D341Med (cell line): ENCODE measurements at regions not wholly inside any gene's neighbourhood (a gene's known extent, or its start where the extent isn't known, plus 50 kb on each side); places are given as distances from the start of the nearest gene placed in this dataset.

Experiments used
- DNase-seq: peaks from one replicate; pipeline ENCODE4 v3.0.0; 2012; ENCODE audit warnings: low spot score

DNA sequence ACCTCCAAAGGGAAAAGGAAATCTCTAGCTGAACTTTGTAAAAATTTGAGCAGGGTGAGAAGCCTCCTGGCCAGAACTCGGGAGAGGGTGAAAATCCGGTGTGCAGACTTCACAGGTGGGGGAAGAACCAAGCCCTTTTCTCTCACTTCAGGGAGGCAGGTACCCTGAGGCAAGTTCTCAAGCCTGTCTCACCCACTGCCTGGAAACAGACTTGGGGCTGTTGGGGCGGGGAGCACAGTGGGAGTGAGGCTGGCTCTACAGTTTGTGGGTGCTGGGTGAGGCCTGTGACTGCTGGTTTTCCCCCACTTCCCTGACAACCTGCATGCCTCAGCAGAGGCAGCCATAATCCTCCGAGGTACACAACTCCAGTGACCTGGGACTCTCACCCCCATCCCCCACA lies 187.1 kb downstream of the KIF4B start:
- DNase-seq: no peak

DNA sequence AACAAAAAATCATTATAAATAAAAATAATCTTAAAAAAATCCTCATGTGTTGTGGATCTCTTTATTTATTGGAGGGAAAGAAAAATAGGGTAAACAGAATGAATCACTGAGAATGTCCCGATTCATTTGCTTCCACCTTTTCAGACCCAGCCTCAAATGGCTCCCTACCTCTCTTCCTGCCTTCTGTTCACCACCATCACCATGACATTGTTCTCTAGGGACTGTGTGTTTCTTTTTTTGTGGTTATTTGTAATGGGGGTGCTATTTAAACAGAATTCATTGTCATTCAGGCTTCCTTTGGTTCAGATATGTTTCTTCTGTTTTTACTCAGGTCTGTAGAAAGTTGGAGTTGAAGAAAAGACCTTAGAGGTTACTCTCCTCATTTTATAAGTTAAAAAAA lies 198.2 kb downstream of the KIF4B start:
- DNase-seq: no peak

DNA sequence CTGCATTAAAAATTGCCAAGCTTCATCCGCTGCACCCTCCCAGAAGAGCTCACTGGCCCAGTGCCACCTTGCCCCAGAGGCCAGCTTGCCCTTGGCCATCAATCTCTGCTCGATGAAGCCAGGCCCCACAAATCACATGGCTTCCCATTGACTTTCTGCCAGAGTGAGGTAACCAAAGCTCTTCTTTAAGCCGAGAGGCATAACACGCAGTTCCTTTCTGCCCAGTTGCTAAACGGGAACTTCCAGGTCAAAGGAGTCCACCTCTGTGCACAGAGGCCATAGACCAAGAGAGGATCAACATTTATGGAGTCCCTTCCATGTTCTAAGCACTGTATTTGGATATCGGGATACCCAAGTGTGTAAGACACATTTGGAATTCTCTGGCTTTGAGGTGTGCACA lies 208.8 kb downstream of the KIF4B start:
- DNase-seq: no peak

DNA sequence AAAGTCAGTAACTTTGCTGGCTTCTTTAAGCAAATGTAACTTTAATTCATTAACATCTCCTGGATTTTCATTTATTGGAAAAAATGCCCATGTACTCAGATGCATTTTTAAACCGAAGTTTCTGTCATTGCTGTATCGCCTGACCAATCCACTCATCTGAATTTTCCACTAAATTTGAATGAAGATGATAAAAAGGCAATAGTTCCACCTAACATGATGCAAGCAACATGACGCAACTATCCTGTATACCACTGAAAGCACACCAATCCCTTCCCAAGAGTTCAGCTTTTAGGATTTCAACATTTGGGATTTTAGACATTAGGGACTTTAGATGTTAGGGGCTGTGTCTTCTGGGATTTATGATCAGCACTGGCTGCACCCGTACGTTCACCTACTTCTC lies 215.6 kb downstream of the KIF4B start:
- DNase-seq: no peak

DNA sequence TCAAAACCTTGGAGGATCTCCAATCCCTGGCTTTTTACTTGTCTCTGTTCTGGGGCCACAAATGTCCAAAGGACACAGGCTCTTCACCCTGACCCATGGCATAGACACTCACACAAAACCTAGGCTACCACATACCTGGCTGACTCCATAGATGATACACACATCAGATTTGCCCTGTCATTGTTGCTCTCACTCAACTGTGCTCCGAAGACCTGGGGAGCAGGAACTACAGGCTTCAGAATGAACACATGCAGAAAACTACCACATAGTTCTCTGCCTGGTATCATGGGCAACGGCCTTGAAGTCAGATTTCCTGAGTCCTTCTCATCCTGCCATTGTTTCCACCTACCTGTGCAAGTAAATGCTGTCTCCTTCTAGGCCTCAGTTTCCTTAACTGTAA lies 226.2 kb downstream of the KIF4B start:
- no peak for DNase-seq

DNA sequence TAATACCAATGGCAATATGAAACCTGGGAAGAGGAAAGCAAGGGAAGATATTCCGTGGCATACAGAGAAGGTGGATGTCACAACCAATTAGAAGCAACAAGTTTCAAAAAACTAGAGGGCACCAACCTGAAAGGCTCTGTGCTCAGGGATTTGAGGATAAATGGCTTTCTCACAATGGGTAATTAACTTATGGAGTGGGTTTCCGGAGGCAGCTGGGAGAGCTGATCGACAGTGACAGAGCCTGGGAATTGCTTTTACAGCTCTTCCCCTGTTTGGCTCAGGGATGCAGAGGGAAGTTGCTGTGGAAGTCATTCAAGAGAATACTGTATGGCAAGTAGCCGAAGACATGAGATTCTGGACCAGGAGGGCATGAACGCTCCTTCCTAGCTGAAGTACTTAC lies 237.0 kb downstream of the KIF4B start:
- DNase-seq: no peak

DNA sequence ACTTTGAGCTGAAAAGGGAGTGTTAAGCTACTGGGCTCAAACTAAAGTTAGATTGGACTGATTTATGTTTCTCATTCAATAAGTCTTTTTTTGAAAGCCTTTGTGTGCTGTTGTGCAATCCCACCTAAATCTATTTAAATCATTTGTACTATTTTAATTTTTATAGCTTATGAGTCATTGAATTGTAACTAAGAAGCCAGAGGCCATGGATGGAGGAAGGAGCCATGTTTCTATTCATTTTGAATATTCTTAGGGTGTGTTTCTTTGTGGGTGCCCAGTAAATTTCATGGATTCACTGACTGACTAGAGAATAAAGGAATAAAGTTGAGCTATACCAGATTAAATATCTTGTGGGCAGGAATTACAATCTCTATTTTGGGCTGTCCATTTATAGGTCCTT lies 238.5 kb downstream of the KIF4B start:
- DNase-seq: no peak

DNA sequence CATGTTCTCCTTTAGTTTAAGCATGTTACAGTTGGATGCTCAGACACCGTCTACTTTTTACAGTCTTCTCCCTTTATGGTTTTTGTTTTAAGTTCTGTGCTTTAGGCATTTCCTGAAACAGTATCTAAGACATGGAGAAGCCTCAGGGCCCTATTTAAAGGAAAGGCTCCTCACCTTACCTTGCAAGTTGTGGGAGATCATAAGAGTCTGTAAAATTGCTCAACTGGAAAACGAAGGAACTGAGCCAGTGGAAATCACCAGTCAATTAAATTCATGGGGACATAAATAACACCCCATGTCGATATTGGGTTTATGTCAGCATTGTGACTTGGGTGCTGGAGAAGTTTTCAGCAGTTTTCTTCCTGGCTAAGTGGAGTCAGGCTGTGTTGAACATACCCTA lies 239.2 kb downstream of the KIF4B start:
- no peak for DNase-seq

DNA sequence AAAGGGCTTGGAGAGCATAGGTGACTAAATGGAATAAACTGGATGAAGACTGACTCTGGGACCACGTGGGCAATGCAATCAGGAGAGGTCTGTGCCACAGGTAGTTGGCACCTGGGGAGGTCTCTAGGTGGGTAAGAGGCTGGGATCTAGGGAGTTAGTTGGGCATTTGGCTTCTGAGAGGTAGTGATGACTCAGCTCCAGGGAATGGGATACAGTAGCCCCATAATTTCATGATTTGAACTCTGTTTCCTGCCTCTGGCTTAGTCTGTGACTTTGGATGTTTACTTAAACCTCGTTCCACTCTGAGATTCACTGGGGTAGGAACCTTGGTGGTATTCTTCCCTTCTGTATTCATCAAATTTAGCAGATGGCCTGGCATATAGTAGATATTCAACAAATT lies 240.8 kb downstream of the KIF4B start:
- no peak for DNase-seq

DNA sequence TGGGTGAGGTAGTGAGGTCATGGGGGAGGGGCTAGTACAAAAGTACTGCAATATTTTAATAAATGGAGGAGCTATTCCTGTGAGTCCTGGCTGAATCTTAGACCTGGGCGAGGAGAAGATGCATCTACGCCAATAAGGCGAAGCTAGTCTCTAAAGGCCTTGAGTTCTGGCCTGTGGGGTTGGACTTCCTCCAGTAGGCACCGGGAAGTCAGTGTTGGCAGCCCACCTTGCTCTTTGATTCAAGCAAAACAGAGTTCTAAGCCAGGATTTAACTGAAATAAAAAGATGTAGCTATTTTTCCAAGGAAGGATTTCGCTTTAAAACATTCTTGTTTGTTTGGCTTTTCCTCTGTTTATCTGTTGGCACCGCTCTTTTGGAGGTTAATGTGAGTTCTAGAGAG lies 244.6 kb downstream of the KIF4B start:
- no peak for DNase-seq

DNA sequence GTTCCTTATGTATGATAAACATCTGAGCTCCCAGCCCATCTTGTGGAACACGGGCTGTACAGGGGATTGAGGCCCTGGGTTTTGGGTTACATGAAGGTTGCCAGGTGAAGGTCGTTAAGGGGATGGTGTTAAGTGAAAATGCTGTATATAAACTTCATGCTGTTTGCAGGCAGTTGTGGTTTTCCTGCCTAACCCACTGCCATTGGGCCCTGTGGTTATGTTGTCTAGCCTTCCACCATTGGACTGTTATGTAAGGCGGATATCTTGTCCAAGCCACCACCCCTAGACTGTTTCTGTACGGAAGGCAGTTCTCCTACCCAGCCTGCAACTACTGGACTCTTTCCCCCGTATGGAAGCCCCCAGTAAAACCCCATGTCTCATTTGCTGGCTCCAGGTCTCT lies 246.1 kb downstream of the KIF4B start:
- DNase-seq: no peak

DNA sequence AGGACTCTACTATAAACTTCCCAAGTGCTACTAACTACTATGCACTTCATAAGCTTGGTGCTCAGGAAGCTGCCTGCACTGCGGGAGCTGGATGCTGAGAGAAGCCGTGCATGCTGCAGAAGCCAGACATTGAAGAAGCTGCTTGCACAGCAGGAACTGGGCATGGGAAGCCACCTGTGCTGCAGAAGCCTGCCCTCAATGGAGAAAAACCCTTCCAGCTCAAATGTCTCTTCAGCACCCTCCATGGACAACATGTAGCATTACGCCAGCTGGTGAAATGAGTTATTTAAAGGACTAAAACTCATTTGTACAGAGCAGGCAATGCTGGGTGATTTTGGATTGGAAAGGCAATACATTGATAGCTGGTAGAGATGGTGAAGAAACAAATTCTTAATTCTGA lies 247.2 kb downstream of the KIF4B start:
- DNase-seq: peak; percentile 66

DNA sequence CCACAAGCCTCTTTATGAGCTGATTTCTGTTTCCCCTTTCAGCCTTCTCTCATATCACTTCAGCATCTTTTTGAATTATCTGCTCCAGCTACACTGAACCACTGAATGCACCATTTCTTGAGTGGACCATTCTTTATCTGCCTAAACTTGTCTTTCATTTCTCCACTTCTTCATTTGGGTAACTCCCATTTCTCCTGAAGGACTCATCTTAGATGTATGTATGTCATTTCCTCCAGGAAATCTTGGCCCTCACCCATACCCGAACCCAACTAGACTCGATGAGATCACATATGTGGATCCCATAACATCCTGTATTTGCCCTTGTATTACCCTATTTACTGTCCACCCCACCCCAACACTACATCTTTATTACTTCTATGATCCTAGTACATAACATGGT lies 249.8 kb downstream of the KIF4B start:
- DNase-seq: no peak

DNA sequence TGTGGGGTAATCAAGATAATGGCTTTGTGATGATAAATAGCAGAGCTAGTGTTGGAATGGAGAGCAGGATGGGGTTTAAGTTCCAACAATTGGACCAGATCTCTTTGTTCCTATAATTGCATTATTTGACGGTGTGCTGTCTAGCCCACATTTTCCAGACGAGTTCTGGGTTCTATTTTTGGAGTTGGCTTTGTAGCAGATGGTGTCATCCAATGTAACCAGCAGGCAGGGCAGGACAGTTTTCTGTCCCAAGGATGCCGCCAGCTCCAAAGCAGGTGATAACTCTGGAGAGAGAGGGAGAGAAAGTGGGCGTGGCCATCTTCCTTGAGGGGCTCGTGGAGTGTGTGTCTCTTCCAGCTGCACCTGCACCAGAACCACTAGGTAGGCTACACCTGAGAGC lies 251.3 kb downstream of the KIF4B start:
- DNase-seq: no peak

DNA sequence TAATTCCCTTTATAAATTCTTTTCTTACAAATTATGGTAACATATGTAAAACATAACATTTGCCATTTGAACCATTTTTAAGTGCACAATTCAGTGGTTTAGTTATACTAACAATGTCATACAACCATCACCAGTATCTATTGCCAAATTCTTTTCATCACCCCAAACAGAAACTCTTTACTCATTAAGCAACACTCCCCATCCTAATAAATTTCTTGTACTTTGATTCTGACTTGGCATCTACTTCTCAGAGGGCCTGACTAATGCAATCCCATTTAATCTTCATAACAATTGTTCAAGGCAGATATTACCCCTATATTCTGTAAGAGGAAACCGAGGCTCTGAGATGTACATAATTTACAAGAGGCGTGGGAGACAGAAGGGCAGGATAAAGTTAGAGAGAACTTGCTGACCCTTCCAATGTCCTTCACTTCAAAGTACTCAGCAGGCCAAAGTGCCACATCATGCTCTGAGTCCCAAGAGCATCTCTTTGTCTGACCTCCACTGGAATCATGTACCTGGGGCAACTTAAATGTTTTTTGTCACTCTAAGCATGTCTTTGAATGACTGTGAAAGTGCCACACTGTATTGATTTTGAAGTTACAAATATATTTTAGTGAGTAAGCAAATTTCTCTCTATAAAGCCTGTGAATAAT lies 255.3 kb downstream of the KIF4B start:
- no peak for DNase-seq

DNA sequence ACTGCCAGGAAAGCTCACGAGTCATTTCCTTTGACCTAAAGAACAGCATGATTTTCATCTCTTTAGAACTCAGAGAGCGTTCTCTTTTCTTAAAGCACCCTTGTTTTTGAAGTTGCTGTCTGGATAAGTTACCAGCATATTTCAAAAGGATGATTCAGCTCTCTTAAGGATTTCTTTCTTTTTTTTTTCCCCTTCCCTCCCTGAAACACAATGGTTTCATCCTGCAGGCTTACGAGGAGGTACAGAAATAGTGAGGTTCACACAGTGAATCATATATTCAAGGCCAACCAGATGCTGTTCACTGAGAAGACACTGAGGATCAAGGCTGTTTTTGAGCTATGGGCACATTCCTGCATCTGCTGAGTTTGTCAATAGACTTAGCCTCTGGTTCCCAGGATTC lies 257.2 kb downstream of the KIF4B start:
- DNase-seq: no peak

DNA sequence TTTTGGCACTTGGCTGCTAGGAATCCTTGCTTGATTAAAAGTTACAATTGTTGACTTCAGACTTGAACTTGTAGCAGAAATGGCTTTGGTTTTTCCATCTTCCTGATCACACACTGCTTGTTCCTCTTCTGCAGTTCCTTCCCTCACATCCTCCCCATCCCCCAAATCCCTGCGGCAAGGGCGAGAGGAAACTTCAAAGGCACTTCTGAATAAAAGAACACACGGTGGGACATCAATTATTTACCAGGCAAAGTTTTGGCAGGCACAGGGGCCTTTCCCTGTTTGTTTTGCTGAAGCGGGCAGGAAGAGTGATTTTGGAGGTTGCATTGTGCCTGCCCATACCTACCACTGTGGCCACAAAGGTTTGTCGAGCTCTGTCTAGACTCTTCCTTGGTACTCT lies 260.9 kb downstream of the KIF4B start:
- no peak for DNase-seq

DNA sequence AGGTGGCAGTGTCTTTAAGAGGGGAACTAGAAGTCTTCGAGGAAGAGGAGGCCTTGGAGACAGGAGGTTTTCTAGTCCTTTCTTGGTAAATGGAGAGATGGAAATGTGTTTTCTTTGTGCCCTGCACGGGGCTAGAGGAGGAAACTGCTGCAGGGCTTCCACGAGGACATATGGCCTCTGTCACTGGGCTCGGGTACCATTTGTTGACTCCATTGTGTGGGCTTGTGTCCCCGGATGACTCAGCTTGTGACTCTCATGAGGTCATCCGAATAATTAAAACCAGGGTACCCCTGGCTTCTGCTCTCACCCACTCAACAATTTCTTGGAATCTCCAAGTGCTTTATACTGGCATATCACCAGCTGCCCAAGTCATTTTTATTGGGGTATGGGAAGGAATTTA lies 261.7 kb downstream of the KIF4B start:
- DNase-seq: no peak

DNA sequence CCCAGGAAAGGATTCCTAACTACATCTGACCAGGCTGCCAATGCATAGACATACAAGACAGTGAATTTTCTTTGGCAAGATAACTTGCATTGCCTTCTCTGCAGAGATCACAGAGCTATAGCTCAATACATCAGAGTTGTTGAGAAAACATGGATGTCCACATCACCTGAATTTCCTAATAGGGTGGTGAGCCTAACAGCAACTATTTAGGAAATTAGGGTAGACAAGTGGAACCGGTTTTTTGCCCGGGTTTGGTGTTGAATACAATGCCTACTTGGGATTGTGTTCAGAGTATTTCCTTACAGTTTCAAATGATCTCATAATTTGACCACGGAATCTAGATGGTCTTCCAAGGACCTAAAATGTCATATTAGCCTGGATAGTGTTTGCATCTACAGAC lies 262.7 kb downstream of the KIF4B start:
- DNase-seq: no peak

DNA sequence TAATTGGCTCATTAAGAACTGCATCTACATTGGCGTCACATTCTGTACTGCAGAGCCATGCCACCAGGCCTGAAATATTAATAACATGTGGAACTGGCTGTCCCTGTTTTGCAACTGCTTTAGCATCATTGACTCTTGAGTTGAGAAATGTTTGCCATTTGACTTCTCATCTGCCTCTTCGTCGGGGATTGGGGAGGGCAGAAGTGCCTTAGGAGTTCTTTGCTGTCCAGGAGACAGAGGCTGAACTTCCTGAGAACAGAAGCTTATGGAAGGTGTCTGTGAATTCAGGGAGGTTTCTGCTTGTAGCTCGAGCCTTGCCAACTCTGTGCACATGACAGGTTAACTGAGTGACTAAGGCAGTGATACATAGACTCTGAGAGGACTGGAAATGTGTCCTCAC lies 265.0 kb downstream of the KIF4B start:
- DNase-seq: no peak

DNA sequence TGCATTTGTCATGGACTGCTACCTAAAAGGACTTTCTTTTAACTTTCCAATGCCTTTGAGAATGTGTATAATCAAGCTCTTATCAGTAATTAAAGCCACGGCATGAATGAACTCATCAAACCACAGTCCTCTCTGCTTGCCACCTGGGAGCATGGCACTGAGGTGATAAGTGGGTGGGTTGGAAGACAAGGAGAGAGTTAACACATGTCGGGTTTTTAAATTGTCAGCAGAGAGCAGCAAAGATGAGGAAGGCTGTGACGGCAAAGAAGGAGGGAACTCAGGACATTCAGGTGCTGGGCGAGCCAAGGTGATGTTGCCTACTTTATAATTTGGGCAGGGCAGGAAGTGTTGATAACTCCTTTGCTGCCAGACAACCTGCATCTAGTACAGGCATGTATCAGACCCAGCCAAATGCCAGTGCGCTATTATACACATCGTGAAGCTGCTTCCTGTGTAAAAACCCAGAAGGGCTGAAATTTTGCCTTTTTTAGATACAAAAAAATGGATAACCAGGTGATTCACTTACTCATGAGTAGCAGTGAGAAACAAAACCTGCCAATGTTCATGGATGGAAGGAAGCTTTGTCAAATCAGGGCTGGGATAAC lies 269.1 kb downstream of the KIF4B start:
- DNase-seq: no peak

DNA sequence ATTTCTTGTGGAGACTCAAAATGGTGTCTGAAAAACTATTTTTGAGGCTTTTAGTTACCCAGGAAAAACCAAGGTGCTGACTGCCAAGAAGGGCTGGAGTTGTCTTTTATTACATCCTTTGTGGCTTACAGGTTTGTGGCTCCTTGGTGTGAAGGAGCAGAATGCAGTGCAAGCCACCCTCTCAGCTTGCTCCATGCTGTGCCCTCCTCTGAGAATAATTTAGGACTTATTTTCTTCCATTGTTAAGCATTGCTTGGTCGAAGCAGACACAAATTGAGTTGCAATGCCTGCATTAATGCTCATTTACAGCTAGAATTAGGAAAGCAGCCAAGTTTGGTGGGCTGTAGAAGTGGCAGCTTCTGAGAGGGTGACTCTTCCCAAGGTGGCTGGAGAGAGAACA lies 272.2 kb downstream of the KIF4B start:
- no peak for DNase-seq

DNA sequence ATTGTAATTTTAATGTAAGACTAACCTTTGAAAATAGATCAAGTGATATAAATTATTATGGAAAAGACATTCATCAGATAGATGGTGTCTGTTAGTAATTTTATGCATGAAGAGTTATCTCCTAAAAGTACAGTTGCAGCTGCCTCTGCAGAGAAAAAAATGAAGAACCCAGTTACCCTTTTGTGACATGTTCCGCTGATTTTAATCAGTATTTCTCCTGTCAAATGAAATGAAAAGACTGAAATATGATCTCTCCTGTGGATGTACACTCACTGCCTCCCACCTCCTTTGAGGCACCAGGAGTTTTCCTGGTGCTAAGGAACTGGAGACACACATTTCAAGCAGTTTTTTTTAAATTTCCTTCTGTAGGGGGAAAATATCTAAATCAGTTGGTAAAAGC lies 277.4 kb downstream of the KIF4B start:
- DNase-seq: no peak

DNA sequence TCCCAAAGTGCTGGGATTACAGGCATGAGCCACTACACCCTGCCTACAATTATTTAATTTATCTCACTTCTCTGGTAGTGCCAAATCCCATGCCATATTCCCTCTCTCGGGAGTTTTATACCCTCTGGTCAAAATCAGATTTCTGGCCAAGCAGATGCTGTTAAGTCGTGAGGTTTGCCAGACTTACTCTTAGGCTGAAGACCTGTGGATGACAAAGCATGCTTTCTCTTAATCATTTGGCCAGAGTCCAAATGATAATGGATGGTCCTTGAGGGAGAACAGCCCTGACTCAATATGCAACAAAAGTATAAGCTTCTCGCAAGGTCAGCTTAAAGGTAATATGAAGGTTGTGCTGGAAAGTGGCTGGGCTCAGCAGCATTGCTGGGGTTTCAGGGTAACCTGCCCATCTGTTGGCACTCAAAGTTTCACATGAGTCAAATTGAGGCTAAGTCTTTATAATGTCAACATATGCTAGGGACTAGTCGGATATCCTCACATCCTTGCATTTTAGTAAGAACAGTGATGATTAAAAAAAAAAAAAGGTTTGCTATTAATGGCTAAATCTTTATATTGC lies 280.1 kb downstream of the KIF4B start:
- DNase-seq: peak; percentile 59
